HepG2 (cell line): ENCODE measurements at regions not wholly inside any gene's neighbourhood (a gene's known extent, or its start where the extent isn't known, plus 50 kb on each side); places are given as distances from the start of the nearest gene placed in this dataset.

Experiments
- ARID3A ChIP-seq: IDR thresholded peaks from 2 replicates; pipeline ENCODE4 v1.6.1; 2012; ENCODE audit warnings: low read depth, low read length, improper control_type of control experiment
- ATF7 ChIP-seq, 2 experiments: fragments of 450-650 bp in 1 of 2; sonication (generic) in 1 of 2; formaldehyde crosslinking in 1 of 2; IDR thresholded peaks; 2 replicates each; pipeline versions ENCODE4 v1.4.0 to v1.6.1; 2016 to 2020; ENCODE audit warnings: antibody characterized with exemption in 1 of 2, mild to moderate bottlenecking in 1 of 2, missing genetic modification reagents in 1 of 2
- CREM ChIP-seq, 2 experiments: sonication (generic) in 1 of 2; formaldehyde crosslinking in 1 of 2; IDR thresholded peaks; 2 replicates each; pipeline versions ENCODE4 v1.4.0 to v1.6.1; 2016 to 2020; ENCODE audit warnings: antibody characterized with exemption in 1 of 2, mild to moderate bottlenecking in 1 of 2, missing genetic modification reagents in 1 of 2
- FOXK1 ChIP-seq: sonication (generic); formaldehyde crosslinking; IDR thresholded peaks from 2 replicates; pipeline ENCODE4 v1.4.0; 2020; ENCODE audit warnings: low read depth, missing genetic modification reagents, borderline replicate concordance
- MNT ChIP-seq: fragments of 450-650 bp; IDR thresholded peaks from 2 replicates; pipeline ENCODE4 v1.6.1; 2016
- PAXIP1 ChIP-seq: sonication (generic); formaldehyde crosslinking; conservative IDR thresholded peaks from 2 replicates; pipeline ENCODE4 v1.4.0; 2020; ENCODE audit warnings: mild to moderate bottlenecking, missing genetic modification reagents, moderate library complexity
- SAP130 ChIP-seq: IDR thresholded peaks from 2 replicates; pipeline ENCODE4 v1.6.1; 2016; ENCODE audit warnings: low read depth
- SOX13 ChIP-seq, 3 experiments: fragments of 450-650 bp in 1 of 3; sonication (generic) in 1 of 3; formaldehyde crosslinking in 1 of 3; IDR thresholded peaks in 2 of 3; conservative IDR thresholded peaks in 1 of 3; 2 replicates each; pipeline versions ENCODE4 v1.5.0 to v1.6.1; 2016 to 2020; ENCODE audit warnings: antibody characterized with exemption in 1 of 3, mild to moderate bottlenecking in 1 of 3, missing compliant biosample characterization in 1 of 3, missing genetic modification reagents in 1 of 3, moderate library complexity in 1 of 3
- TCF7 ChIP-seq: sonication (generic); IDR thresholded peaks from 2 replicates; pipeline ENCODE4 v1.6.1; 2016; ENCODE audit warnings: antibody characterized with exemption, low read depth
- TF ChIP-seq, protein P1 (sequence below): sonication (generic); formaldehyde crosslinking; IDR thresholded peaks from 2 replicates; pipeline ENCODE4 v1.4.0; 2020; ENCODE audit warnings: mild to moderate bottlenecking, missing genetic modification reagents
- TF ChIP-seq, protein P2 (sequence below): sonication (generic); formaldehyde crosslinking; IDR thresholded peaks from 2 replicates; pipeline ENCODE4 v1.4.0; 2020; ENCODE audit warnings: mild to moderate bottlenecking, missing genetic modification reagents

DNA sequence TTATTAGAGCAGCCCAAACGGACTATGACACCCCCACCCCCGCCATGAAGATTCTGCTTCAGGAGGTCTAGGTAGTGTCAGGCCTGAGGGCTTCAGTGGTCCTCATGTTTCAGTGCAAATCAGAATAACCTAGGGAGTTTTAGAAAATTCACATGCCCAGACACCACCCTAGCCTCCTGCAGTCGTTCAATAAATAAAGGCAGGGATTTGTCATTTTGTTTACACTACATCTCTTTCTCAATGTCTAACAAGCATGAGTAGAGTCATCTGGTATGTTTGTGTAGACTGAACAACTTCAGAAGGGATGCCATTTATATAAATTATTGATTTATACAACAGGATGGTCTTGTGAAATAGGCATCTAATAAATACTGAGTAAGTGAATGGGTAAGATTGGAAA lies 112.1 kb upstream of the SERPINE2 start (continued):
- TF ChIP-seq, protein P1, sequence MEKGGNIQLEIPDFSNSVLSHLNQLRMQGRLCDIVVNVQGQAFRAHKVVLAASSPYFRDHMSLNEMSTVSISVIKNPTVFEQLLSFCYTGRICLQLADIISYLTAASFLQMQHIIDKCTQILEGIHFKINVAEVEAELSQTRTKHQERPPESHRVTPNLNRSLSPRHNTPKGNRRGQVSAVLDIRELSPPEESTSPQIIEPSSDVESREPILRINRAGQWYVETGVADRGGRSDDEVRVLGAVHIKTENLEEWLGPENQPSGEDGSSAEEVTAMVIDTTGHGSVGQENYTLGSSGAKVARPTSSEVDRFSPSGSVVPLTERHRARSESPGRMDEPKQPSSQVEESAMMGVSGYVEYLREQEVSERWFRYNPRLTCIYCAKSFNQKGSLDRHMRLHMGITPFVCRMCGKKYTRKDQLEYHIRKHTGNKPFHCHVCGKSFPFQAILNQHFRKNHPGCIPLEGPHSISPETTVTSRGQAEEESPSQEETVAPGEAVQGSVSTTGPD (CRISPR knock-in tag) = no peak
- TF ChIP-seq CREM (IDR thresholded peaks at IDR 0.05) (peak; percentile 52; the same call in 1 of the 2 replicates), CREM (CRISPR knock-in tag; IDR thresholded peaks at IDR 0.05) (no peak), SOX13 (IDR thresholded peaks at IDR 0.05) (no peak), SOX13 (CRISPR knock-in tag; conservative IDR thresholded peaks at IDR 0.05 in 1 of 2, IDR thresholded peaks at IDR 0.05 in 1 of 2) (peak in 1 of 2 experiments; percentile 74; a peak in 1 of 4 replicates), TCF7 (0 out of 2 replicates have a peak, but pooled peaks have one; percentile 58), ATF7 (IDR thresholded peaks at IDR 0.05) (0 out of 2 replicates have a peak, but pooled peaks have one; percentile 4), ATF7 (CRISPR knock-in tag; IDR thresholded peaks at IDR 0.05) (no peak), FOXK1 (CRISPR knock-in tag) (peak; percentile 68; the same call in 1 of the 2 replicates), PAXIP1 (CRISPR knock-in tag) (peak; percentile 73), MNT (no peak), SAP130 (CRISPR knock-in tag) (peak; percentile 48; the same call in 1 of the 2 replicates), ARID3A (peak; percentile 99)
- TF ChIP-seq, protein P2, sequence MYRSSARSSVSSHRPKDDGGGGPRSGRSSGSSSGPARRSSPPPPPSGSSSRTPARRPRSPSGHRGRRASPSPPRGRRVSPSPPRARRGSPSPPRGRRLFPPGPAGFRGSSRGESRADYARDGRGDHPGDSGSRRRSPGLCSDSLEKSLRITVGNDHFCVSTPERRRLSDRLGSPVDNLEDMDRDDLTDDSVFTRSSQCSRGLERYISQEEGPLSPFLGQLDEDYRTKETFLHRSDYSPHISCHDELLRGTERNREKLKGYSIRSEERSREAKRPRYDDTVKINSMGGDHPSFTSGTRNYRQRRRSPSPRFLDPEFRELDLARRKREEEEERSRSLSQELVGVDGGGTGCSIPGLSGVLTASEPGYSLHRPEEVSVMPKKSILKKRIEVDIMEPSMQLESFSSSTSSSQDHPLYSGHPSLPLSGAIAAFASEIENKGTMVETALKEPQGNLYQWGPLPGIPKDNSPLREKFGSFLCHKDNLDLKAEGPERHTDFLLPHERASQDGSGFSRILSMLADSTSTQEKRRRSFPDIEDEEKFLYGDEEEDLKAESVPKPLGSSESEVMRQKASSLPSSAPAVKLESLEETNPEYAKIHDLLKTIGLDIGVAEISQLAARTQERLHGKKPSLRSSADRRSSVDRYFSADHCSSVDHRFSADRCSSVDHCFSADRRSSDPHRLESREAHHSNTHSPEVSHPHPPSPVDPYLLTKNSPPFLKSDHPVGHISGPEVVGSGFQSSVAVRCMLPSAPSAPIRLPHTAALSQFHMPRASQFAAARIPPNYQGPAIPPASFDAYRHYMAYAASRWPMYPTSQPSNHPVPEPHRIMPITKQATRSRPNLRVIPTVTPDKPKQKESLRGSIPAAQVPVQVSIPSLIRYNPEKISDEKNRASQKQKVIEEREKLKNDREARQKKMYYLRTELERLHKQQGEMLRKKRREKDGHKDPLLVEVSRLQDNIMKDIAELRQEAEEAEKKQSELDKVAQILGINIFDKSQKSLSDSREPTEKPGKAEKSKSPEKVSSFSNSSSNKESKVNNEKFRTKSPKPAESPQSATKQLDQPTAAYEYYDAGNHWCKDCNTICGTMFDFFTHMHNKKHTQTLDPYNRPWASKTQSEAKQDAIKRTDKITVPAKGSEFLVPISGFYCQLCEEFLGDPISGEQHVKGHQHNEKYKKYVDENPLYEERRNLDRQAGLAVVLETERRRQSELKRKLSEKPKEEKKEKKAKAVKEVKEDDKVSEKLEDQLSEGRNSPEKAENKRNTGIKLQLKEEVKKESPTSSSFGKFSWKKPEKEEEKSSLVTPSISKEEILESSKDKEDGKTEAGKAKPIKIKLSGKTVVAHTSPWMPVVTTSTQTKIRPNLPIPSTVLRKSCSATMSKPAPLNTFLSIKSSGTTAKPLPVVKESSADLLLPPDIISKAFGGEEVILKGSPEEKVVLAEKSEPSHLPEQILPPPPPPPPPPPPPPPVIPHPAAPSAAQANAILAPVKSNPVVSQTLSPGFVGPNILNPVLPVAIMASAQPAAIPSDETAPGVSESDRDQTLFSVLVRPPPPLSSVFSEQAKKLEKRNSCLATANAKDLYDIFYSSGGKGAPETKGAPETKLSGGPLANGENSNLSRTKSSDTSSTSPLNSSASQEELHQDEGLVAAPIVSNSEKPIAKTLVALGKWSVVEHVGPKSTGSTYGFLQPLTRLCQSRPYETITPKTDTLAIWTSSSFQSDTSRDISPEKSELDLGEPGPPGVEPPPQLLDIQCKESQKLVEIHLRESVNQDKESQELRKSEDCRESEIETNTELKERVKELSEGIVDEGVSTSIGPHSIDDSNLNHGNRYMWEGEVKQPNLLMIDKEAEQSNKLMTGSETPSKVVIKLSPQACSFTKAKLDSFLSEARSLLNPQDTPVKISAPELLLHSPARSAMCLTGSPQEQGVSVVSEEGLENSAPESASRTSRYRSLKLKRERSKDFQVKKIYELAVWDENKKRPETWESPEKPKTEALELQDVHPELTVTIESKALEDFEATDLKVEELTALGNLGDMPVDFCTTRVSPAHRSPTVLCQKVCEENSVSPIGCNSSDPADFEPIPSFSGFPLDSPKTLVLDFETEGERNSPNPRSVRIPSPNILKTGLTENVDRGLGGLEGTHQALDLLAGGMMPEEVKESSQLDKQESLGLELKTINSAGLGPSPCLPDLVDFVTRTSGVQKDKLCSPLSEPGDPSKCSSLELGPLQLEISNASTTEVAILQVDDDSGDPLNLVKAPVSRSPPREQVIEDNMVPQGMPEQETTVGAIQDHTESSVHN (CRISPR knock-in tag) = no peak
